Mesenteric fat pad (tissue), 1 donor: ENCODE measurements at regions not wholly inside any gene's neighbourhood (a gene's known extent, or its start where the extent isn't known, plus 50 kb on each side); places are given as distances from the start of the nearest gene placed in this dataset.

Source experiments
- DNase-seq: peaks from one replicate; pipeline ENCODE4 v3.0.0-alpha.2; 2020; ENCODE audit warnings: low spot score
- donor health status: DM: yes; HTN: yes; CAD: no.

DNA sequence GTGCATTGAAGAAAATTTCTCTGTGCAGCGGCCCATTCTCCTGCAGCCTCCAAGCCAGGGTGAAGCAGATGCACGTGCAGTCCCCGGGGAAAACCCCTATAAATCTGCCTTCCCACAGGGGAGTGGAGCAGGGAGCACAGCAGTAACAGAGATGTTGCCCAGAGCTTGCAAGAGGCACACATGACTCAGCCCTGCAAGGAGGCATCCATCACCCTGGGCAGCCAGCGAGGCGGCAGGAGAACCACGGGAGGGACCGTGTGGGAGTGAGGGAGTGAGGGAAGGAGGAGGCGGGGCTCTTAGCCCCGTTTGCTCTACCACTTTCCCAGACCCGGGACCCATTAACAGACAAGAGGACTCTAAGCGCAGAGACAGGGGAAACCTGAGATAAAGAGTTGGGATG lies 96.2 kb upstream of the ARAP3 start:
- DNase-seq: no peak

- DNase-seq: no peak
Measured at GRCh38 chr5:141777711-141778110, 95.7 kb upstream of the ARAP3 start.

GRCh38 chr5:141777130-141777529 lies 95.1 kb upstream of the ARAP3 start:
- no peak for DNase-seq

- DNase-seq: no peak
Measured at GRCh38 chr5:141773779-141774562, 91.9 kb upstream of the ARAP3 start.

GRCh38 chr5:141772281-141772680 lies 90.3 kb upstream of the ARAP3 start:
- DNase-seq: no peak

GRCh38 chr5:141771562-141771961 lies 89.5 kb upstream of the ARAP3 start:
- DNase-seq: no peak

- DNase-seq: no peak
Measured at GRCh38 chr5:141771031-141771430, 89.0 kb upstream of the ARAP3 start.

DNA sequence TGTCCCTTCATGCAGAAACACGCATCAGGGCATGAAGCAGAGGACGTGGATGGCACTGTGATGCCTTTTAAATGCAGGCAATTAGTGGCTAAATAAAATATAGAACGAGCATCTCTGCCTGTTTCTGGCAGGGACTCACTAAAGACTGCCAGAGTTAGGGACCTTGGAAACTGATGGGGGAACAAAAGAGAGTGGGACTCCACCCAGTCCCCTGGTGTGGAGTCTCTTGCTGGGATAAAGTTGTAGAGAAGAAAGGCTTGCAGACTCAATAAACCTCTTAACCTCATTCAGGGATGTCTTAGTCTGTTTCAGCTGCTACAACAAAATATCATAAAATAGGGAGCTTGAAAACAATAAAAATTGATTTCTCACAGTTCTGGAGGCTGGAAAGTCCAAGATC lies 87.6 kb upstream of the ARAP3 start:
- no peak for DNase-seq

DNA sequence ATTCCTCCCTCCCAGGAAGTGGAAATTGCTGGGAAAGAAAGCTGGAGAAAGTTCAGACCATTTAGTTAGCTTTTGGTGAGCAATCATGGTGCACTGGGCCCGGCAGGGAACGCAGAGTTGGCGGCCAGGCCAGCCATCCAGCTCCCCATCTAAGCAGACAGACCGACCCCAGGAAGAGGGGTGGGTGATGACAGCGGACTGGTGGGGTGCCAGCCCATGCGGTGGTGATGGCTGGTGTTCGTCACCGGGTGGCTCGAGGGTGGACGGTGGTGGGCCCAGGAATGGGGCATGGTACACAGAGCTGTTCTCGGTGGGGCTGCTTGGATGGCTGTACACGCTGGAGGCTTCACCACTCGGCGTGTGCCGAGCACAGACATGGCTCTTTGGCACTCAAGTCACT lies 85.6 kb upstream of the ARAP3 start:
- DNase-seq: no peak

DNA sequence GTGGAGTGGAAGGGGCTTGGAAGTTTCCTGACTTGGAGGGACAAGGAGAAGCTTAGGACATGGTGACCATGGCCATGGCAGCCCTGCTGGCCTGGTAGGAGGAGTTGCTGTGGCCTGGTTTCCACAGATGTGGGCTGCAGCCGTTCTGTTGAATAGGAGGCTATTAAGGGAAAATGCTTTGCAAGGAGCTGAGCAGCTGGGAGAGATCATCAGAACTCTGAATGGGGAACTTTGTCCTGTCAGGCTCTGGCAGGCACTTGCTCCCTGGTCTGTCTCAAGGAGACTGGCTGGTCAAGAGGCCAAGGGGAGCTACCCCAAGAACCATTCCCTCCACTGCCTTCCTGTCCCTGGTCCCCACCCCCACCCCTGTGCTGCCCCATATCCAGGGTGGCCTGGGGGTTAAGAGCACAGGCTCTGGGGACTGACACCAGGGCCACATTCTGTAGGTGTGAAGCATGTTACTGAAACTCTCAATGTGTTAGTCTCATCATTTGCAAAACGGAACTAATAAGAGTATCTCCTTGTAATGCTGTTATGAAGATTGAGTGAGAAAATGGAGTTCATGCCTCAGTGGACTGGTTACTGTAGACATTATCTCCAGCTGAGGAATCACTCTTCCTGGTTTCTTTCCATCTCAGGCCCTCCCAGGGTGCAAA lies 84.0 kb upstream of the ARAP3 start:
- no peak for DNase-seq

DNA sequence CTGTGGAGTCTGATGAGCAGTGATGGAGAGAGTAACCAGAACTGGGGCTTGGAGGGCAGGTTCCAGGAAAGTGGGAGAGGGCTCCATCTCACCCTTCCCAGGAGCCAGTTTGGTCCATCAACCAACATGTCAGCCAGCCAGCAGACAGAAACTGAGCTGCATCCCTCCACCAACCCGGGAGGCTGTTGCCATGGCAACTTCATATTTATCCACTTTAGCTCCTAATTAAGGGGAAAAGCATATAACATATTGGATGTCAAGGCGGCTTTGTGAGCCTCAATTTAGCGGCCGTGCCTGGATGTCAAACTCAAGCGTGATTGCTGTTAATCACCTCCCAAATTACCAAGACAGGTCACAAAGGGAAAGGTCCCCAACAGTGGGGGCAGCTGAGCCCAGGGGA lies 81.5 kb upstream of the ARAP3 start:
- no peak for DNase-seq

GRCh38 chr5:141762790-141763368 lies 80.8 kb upstream of the ARAP3 start:
- DNase-seq: no peak

GRCh38 chr5:141762316-141762715 lies 80.3 kb upstream of the ARAP3 start:
- no peak for DNase-seq

DNA sequence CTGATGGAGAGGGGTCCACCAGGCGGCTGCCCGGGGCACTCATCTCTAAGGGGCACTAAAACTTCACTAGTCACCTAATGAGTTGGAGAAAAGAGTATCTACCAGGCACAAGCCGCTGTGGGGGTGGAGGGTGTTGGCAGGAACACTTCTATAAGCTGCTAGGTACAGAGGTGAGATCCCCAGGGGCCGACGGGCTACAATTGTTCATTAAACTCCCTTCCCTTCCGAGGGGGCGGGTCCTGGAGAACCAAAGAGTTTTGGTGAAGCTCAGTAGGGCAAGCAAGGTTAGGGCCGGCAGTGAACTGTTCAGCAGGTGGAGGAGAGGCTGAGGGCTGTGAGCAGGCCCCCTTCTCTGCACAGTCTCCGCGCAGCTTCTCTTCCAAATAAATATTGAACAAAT lies 78.7 kb upstream of the ARAP3 start:
- no peak for DNase-seq

- no peak for DNase-seq
Measured at GRCh38 chr5:141760193-141760592, 78.2 kb upstream of the ARAP3 start.

DNA sequence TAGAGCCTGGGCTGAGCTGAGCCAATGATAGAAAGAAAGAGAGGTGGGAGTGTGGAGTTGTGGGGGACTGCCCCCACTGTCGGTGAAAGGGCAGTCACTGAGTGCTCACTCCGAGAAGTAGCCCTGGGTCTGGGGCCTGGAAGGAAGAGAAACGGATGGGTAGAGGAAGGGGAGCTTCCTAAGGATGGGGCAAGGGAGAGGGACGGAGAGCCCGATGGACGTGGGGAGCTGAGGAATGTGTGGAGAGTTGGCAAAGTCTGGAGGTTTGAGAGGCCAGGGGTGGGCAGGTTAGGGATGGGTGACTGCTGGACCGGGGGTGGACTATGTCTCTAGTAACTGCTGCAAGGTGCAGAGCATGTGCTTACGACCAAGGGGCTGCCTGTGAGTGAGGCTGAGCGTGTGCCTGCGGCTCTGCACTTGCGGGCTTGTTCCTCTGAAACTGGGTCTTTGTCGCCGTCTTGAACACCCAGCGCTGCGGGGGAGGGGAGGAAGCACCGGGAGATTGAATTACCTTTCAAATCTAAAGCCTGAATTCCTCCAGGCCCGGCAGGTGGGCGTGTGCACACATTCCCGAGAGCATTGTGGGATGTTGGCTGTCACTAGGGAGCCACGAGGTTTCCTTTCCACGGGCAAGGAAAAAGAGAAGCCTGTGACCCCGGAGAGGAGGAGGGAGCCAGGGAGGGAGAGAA lies 76.4 kb upstream of the ARAP3 start:
- no peak for DNase-seq

- DNase-seq: no peak
Measured at GRCh38 chr5:141757402-141757801, 75.4 kb upstream of the ARAP3 start.

DNA sequence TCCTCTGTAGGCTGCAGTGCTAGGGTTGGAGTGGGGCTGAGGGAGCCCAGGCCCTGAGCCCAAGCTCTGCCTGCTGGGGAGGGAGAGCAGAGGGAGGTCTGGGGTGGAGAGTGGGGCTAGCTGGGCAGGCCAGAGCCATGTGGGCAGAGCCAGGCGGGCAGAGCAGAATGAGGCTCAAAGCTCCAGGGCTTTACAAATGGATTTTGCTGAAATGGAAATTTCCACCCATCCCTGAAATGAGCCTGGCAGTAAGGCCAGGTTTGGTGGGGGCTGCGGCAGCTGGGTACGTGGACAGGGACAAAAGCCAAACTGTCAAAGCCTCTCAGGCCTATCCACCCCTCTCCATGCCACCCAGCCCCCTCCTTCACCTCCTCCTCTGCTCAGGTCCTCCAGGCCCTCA lies 74.2 kb upstream of the ARAP3 start:
- no peak for DNase-seq

DNA sequence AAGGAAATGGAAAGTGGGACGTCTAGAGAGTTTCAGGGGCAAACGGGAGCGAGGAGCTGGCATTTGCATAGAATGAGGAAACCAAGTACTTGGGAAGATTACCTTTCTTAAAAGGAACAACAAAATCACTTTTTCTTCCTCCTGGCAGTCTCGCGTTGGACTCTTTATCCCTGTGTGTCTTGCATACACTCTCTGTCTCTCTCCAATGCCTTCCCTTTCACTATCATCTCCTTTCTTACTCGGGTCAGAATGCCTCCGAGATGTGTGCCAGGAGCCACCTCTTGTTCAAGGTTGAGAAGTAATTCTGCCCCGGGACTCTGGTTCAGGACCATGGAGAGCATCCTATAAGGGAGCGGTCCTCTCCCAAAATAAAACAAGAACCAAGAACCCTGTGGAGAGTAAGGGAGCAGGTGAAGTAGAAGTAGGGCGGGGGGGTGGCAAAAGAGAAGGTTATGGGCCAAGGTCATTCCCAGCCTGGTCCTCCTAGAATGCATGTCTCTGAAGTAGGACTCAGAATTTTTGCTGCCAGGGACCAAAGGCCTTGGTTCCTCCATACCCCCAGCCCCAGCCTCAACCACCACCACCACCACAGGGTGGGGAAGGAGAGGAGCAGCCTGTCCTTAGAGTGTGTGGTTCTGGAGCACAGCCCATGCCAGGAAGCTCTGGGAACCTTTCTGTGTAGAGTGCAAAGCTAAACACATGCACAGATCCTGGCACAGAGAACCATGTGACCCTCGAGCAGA lies 72.1 kb upstream of the ARAP3 start:
- DNase-seq: no peak

GRCh38 chr5:141753143-141753970 lies 71.3 kb upstream of the ARAP3 start:
- DNase-seq: no peak
